SHP77 (cell line): ENCODE measurements at regions not wholly inside any gene's neighbourhood (a gene's known extent, or its start where the extent isn't known, plus 50 kb on each side); places are given as distances from the start of the nearest gene placed in this dataset.

ENCODE experiments used
- DNase-seq, 2 experiments: peaks; one replicate each; lab custom pipeline; 2025; lab: John Stamatoyannopoulos, UW

- DNase-seq: no peak
Observed at GRCh38 chr2:147792966-147793617, 51.7 kb upstream of the ACVR2A start.

GRCh38 chr2:147790580-147790979 is 54.2 kb upstream of the ACVR2A start:
- DNase-seq: no peak

- DNase-seq: no peak
Observed at GRCh38 chr2:147789720-147790119, 55.1 kb upstream of the ACVR2A start.

GRCh38 chr2:147789287-147789686 is 55.5 kb upstream of the ACVR2A start:
- DNase-seq: no peak

GRCh38 chr2:147782141-147782930 is 62.5 kb upstream of the ACVR2A start:
- no peak for DNase-seq

GRCh38 chr2:147779440-147779839 is 65.4 kb upstream of the ACVR2A start:
- DNase-seq: no peak

GRCh38 chr2:147777394-147777793 is 67.4 kb upstream of the ACVR2A start:
- DNase-seq: no peak

GRCh38 chr2:147774805-147775204 is 70.0 kb upstream of the ACVR2A start:
- DNase-seq: no peak

- no peak for DNase-seq
Observed at GRCh38 chr2:147773479-147773878, 71.3 kb upstream of the ACVR2A start.

GRCh38 chr2:147772781-147773180 is 72.0 kb upstream of the ACVR2A start:
- DNase-seq: no peak

GRCh38 chr2:147763861-147764260 is 81.0 kb upstream of the ACVR2A start:
- DNase-seq: no peak

GRCh38 chr2:147760984-147761383 is 83.8 kb upstream of the ACVR2A start:
- DNase-seq: no peak

- DNase-seq: no peak
Observed at GRCh38 chr2:147759536-147759935, 85.3 kb upstream of the ACVR2A start.

GRCh38 chr2:147758821-147759220 is 86.0 kb upstream of the ACVR2A start:
- DNase-seq: no peak

GRCh38 chr2:147756069-147756468 is 88.8 kb upstream of the ACVR2A start:
- DNase-seq: peak; percentile 1 to 3

- DNase-seq: no peak
Observed at GRCh38 chr2:147740211-147740927, 104.5 kb upstream of the ACVR2A start.

GRCh38 chr2:147739508-147739907 is 105.3 kb upstream of the ACVR2A start:
- no peak for DNase-seq

- DNase-seq: no peak
Observed at GRCh38 chr2:147718831-147719230, 126.0 kb upstream of the ACVR2A start.

GRCh38 chr2:147716906-147717305 is 127.9 kb upstream of the ACVR2A start:
- DNase-seq: no peak

GRCh38 chr2:147715807-147716206 is 129.0 kb upstream of the ACVR2A start:
- no peak for DNase-seq

- DNase-seq: no peak
Observed at GRCh38 chr2:147714582-147714981, 130.2 kb upstream of the ACVR2A start.

- DNase-seq: no peak
Observed at GRCh38 chr2:147713349-147713748, 131.5 kb upstream of the ACVR2A start.

- no peak for DNase-seq
Observed at GRCh38 chr2:147712051-147712450, 132.8 kb upstream of the ACVR2A start.
